H7 (cell line): ENCODE measurements at regions not wholly inside any gene's neighbourhood (a gene's known extent, or its start where the extent isn't known, plus 50 kb on each side); places are given as distances from the start of the nearest gene placed in this dataset.

Experiments
- DNase-seq: peaks from one replicate; pipeline ENCODE4 v3.0.0; 2012
- H3K27me3 ChIP-seq: 2 replicates; pipeline ENCODE4 v1.6.0; 2011; ENCODE audit warnings: mild to moderate bottlenecking, low read length; ENCODE audit not compliant: control insufficient read depth, insufficient read depth
- H3K36me3 ChIP-seq: replicated peaks from 2 replicates; pipeline ENCODE4 v1.5.1; 2011; ENCODE audit warnings: low read length; ENCODE audit not compliant: control insufficient read depth, insufficient read depth
- H3K4me3 ChIP-seq: 2 replicates; pipeline ENCODE4 v1.5.1; 2011; ENCODE audit warnings: low read depth, mild to moderate bottlenecking, control low read depth, low read length, moderate library complexity; ENCODE audit not compliant: insufficient read depth

- DNase-seq: no peak
- Histone ChIP-seq H3K4me3 (no peak overlapping the region), H3K36me3 (no peaks in the 10 kb centered on the region), H3K27me3 (no peaks in the 10 kb centered on the region)
These were observed 857.2 kb upstream of the PHF14 start for GRCh38 chr7:10116511-10116910.

GRCh38 chr7:10117815-10118214 is 855.9 kb upstream of the PHF14 start:
- Histone ChIP-seq H3K27me3 (no peaks in the 10 kb centered on the region), H3K36me3 (no peaks in the 10 kb centered on the region), H3K4me3 (no peak overlapping the region)
- DNase-seq: no peak

GRCh38 chr7:10120936-10121335 is 852.7 kb upstream of the PHF14 start:
- Histone ChIP-seq H3K27me3 (no peaks in the 10 kb centered on the region), H3K36me3 (no peaks in the 10 kb centered on the region), H3K4me3 (no peak overlapping the region)
- no peak for DNase-seq

GRCh38 chr7:10121631-10122030 is 852.0 kb upstream of the PHF14 start:
- H3K36me3 ChIP-seq: no peaks in the 10 kb centered on the region
- no peaks in the 10 kb centered on the region for H3K27me3 ChIP-seq
- DNase-seq: no peak
- no peak overlapping the region for H3K4me3 ChIP-seq

GRCh38 chr7:10122551-10123100 is 851.0 kb upstream of the PHF14 start:
- H3K27me3 ChIP-seq: no peaks in the 10 kb centered on the region
- H3K36me3 ChIP-seq: no peaks in the 10 kb centered on the region
- no peak for DNase-seq
- no peak overlapping the region for H3K4me3 ChIP-seq

- Histone ChIP-seq H3K36me3 (no peaks in the 10 kb centered on the region), H3K4me3 (no peak overlapping the region), H3K27me3 (no peaks in the 10 kb centered on the region)
- DNase-seq: no peak
These were observed 844.9 kb upstream of the PHF14 start for GRCh38 chr7:10128748-10129147.

GRCh38 chr7:10138087-10138854 is 835.4 kb upstream of the PHF14 start:
- no peaks in the 10 kb centered on the region for H3K27me3 ChIP-seq
- H3K36me3 ChIP-seq: no peaks in the 10 kb centered on the region
- H3K4me3 ChIP-seq: no peak overlapping the region
- DNase-seq: no peak

GRCh38 chr7:10146271-10146670 is 827.4 kb upstream of the PHF14 start:
- no peak overlapping the region for H3K4me3 ChIP-seq
- no peaks in the 10 kb centered on the region for H3K36me3 ChIP-seq
- H3K27me3 ChIP-seq: no peaks in the 10 kb centered on the region
- no peak for DNase-seq

- Histone ChIP-seq H3K4me3 (no peak overlapping the region), H3K27me3 (no peaks in the 10 kb centered on the region), H3K36me3 (no peaks in the 10 kb centered on the region)
- no peak for DNase-seq
These were observed 816.7 kb upstream of the PHF14 start for GRCh38 chr7:10156972-10157371.

- Histone ChIP-seq H3K4me3 (no peak overlapping the region), H3K27me3 (no peaks in the 10 kb centered on the region), H3K36me3 (no peaks in the 10 kb centered on the region)
- DNase-seq: no peak
These were observed 791.7 kb upstream of the PHF14 start for GRCh38 chr7:10181996-10182395.

- no peaks in the 10 kb centered on the region for H3K36me3 ChIP-seq
- no peaks in the 10 kb centered on the region for H3K27me3 ChIP-seq
- no peak overlapping the region for H3K4me3 ChIP-seq
- DNase-seq: no peak
These were observed 781.6 kb upstream of the PHF14 start for GRCh38 chr7:10192074-10192473.

- DNase-seq: no peak
- Histone ChIP-seq H3K27me3 (no peaks in the 10 kb centered on the region), H3K36me3 (no peaks in the 10 kb centered on the region), H3K4me3 (no peak overlapping the region)
These were observed 768.0 kb upstream of the PHF14 start for GRCh38 chr7:10205696-10206095.

- Histone ChIP-seq H3K27me3 (no peaks in the 10 kb centered on the region), H3K36me3 (no peaks in the 10 kb centered on the region), H3K4me3 (no peak overlapping the region)
- DNase-seq: no peak
These were observed 763.7 kb upstream of the PHF14 start for GRCh38 chr7:10210000-10210399.

GRCh38 chr7:10211016-10211415 is 762.7 kb upstream of the PHF14 start:
- Histone ChIP-seq H3K36me3 (no peaks in the 10 kb centered on the region), H3K4me3 (no peak overlapping the region), H3K27me3 (no peaks in the 10 kb centered on the region)
- no peak for DNase-seq

GRCh38 chr7:10211861-10212260 is 761.8 kb upstream of the PHF14 start:
- Histone ChIP-seq H3K4me3 (no peak overlapping the region), H3K27me3 (no peaks in the 10 kb centered on the region), H3K36me3 (no peaks in the 10 kb centered on the region)
- no peak for DNase-seq
